ENCODE measurements at regions not wholly inside any gene's neighbourhood (a gene's known extent, or its start where the extent isn't known, plus 50 kb on each side); places are given as distances from the start of the nearest gene placed in this dataset.

GRCh38 chr14:54126947-54127346 lies 170.3 kb upstream of the BMP4 start (continued):
- TF ChIP-seq SAP30 (IDR thresholded peaks at IDR 0.05; ENCODE audit: insufficient read depth, insufficient replicate concordance, low read length) (no peak), RBBP5 (IDR thresholded peaks at IDR 0.05; ENCODE audit: borderline replicate concordance, low read depth, low read length) (no peak), HDAC6 (IDR thresholded peaks at IDR 0.05; ENCODE audit: low read depth, low read length) (no peak), ATF2 (IDR thresholded peaks at IDR 0.05; ENCODE audit: low read length) (no peak), KDM5A (IDR thresholded peaks at IDR 0.05; ENCODE audit: low read length) (no peak)
